8988T (cell line): ENCODE measurements at regions not wholly inside any gene's neighbourhood (a gene's known extent, or its start where the extent isn't known, plus 50 kb on each side); places are given as distances from the start of the nearest gene placed in this dataset.

Source experiments
- DNase-seq: peaks from one replicate; pipeline ENCODE4 v3.0.0; 2011

GRCh38 chr1:2936559-2937515 is 84.4 kb upstream of the ACTRT2 start:
- DNase-seq = no peak

GRCh38 chr1:2937805-2938204 is 83.5 kb upstream of the ACTRT2 start:
- DNase-seq = no peak

DNA sequence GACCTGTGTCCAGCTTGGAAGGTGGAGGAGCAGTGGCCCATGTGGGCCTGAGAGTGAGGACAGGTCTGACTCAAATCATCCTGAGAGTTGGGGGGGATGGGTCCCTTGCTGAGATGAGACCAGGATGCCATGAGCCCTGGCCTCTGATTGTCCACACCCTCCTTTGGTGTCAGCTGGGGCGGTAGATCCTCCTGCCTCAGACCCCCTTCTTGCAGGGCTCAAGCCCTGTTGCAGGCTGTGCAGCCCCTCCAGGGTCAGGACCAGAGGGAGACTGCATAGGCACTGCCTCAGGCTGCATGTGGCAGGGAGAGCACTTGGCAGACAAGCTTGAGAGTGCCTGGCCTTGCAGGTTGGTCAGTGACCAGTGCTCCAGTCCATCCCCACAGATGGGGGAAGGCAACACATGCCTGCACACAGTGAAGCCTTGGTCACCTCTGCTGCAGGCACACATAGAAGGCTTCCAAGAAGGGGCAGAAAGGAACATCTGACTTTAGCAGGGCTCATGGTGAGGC is 82.2 kb upstream of the ACTRT2 start:
- no peak for DNase-seq

GRCh38 chr1:2940178-2940577 is 81.1 kb upstream of the ACTRT2 start:
- DNase-seq = no peak

DNA sequence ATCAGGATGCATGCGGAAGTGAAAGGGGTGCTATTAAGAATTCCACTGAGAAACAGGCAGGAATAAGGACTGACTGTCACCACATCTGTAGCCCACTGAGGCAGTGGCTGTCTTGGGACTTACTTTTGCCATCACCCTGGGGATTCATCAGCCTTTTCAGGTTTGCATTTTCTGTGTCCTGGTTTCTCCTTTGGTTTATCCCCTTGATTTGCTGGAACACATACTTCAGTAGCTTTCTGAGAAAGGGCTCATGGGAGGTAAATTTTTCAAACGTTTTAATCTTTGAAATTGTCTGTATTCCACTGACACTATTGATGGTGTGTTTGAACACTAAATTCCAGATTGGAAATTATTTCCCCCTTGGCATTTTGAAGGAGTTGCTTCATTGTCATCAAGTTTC is 80.2 kb upstream of the ACTRT2 start:
- no peak for DNase-seq

DNA sequence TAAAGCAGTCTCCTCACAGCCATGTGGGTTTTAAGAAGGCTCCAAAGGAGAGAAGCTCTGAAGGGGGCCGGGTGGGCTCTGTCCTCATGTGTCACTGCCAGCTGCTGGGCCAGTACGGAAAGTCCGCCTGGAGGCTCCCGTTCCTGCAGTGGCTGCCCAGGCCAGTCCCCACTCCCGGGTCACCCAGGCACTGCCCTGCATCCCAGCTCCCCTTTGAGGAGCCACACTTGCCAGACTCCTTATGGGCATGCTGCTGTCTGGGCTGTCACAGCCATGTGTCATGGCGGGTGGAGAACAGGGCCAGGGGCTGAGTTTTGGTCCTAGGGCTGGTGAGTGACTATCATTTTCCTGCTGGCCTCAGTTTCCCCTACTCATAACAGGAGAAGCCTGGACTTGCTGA is 79.4 kb upstream of the ACTRT2 start:
- no peak for DNase-seq

GRCh38 chr1:2942410-2942809 is 78.9 kb upstream of the ACTRT2 start:
- DNase-seq = no peak

DNA sequence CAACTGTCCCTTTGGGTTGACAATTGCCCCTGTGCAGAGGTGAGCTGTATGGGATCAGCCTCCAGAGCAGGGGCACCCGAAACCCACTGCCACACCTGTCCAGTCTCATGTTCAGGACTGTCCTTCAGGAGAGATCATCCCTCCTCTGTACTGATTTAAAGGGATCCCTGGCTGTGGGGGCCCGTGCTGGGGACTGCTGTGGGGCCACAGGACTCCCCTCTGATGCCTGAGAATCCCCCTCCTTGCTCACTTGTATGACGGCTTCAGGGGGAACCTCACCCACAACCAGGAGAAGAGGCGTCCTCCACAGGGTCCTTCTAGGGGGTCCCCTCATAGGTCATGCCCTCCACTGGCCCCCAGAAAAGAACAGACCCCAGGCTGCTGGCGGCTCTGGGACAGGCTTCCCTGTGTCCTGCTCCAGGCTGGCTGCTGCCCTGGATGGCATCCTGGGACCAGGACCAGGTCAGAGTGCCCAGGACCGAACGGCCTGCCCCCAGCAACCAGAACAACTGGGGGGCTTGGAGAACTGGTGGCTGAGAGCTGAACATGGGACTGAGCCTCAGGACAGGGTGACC is 77.5 kb upstream of the ACTRT2 start:
- DNase-seq = no peak

DNA sequence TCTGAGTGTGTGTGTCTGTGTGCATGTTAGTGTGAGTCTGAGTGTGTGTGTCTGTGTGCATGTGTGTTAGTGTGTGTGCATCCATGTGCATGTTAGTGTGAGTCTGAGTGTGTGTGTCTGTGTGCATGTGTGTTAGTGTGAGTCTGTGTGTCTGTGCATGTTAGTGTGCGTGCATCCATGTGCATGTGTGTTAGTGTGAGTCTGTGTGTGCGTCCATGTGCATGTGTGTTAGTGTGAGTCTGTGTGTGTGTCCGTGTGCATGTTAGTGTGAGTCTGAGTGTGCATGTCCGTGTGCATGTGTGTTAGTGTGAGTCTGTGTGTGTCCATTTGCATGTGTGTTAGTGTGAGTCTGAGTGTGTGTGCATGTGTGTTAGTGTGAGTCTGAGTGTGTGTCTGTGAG is 76.6 kb upstream of the ACTRT2 start:
- DNase-seq = no peak

DNA sequence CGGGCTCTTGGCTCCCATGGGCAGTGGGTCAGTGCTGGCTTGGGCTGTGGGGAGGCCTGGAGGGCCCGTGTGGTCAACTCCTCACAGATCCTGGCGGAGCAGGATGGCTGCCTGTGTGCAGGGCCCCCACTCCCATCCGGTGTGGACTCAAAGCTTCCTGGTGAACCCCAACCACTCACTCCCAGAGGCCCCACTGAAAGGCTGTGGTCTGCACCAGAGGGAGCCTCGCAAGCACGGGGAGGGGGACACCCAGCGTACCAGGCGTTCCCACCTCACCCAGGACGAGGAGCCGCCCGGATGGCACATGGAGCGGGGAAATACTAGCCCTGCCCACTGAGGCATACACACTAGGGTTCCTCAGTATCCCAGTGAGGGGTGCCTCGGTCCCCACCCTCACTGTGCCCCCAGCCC is 75.4 kb upstream of the ACTRT2 start:
- no peak for DNase-seq

DNA sequence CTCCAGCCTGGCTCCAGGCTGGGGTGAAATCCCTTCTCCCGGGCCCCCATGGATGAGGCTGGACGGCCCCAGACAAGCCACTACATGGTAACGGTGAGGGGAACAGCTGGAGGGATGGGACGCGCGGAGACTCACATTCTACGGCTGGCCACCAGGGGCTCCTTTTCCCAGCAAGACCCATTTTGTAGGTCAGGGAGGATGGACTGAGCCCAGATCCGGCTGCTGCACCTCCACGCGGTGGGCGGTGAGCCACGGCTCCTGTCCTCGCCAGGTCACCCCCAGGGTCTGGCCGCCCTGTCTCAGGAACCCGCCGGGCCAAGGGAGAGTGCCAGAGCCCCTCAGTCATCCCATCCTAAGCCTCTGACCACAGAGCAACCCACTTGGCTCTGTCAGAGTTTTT is 75.0 kb upstream of the ACTRT2 start:
- peak; percentile 45 for DNase-seq

DNA sequence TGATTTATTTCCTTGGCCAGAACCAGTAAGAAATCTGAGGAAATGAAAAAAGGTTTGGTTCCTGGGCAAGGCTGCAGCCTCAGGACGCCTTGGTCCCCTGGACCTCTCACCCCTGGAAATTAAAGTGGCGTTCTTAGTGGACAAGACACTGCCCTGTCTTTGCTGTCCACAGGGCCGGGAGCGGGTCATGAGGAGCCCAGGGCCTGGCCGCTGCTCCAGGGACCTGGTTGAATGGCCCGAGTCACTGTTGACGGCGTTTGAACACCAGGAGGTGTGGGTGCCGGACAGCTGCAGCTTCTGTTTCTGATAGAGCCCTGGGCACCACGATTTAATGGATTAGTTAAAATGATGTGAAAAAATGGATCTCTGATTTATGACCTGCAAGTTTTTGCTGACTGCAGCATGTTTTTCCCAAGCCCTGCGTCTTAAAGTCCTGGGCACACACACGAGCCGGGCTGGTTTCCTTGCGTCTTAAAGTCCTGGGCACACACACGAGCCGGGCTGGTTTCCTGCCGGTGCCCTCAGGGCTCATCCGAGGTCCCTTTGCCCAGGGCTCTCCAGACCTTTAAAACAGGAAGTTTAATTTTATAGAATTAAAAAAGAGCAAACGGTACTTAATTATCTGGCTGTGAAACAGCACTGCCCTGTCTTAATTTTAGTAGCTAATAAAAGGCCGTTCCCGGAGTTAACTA is 74.1 kb upstream of the ACTRT2 start:
- DNase-seq = no peak

DNA sequence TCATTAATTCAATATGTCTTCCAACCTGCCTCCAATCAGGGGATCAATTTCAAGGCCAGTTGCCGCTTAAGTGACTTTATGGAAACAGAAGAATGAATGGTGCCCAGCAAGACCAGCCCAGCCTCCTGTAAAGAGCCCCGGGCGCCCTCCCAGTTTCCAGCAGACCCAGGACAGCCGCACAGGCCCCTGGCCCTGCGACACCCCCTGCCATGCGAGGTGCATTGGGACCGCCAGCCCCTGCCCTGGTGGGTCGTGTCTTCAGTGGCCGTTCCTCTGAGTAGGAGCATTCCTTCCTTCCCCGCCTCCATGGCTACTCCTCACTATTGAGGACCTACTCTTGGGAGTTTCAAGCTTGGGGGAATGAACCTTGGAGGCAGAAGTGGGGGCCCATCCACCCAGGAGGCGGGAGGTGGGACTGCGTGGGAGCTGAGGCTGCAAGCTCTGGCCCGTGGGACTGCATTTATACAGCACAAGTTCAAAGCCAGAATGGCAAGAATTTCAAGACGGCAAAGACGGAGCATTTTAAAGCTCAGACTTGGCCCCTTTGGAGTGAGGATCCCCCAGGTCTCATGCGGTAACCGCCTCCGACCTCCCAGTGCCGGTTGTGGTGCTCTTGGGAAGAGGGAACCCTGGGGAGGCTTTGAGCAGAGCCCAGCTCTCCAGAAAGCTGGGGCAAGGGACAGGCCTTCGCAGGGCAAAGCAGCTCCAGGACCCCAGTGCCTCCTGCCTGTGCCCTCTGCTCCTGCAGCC is 73.1 kb upstream of the ACTRT2 start:
- DNase-seq = no peak

- no peak for DNase-seq
Observed at GRCh38 chr1:2948751-2949680, 72.3 kb upstream of the ACTRT2 start.

GRCh38 chr1:2949966-2950925 is 71.0 kb upstream of the ACTRT2 start:
- no peak for DNase-seq

DNA sequence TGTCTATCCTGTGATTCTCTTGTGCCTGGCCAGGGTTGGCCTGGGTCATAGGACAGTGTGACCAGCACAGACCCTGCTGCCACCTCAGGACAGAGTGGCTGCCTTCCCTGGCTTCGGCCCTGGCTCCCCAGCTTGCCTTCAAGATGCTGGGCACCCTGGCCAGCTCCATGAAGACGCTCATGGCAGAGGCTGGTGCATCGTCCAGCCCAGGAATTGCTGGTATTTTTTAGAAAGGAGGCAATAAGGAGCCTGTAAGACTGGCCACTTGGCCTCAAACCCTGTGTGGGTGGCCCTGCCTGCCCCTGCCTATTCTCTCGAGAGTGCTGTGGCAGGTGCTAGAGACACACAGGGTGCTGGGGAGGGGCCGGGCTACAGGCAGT is 70.4 kb upstream of the ACTRT2 start:
- no peak for DNase-seq

DNA sequence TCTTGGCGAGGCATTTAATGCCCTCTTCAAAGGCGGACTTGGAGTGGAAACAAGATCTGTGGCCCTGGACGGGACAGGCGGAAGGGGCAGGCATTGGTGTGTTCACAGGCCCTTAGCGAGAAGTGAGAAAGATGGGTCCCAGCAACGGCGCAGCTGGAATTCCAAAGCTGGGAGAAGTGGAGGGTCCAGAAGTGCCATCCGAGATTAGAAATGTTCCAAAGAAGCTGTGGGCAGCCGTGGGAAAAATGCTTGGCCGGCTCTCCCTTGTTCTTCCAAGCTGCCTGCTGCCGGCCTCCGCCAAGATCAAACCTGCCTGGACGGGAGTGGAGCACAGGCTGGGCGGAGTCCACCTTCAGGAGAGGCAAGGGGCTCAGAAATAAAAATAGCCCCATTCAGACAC is 69.4 kb upstream of the ACTRT2 start:
- no peak for DNase-seq

DNA sequence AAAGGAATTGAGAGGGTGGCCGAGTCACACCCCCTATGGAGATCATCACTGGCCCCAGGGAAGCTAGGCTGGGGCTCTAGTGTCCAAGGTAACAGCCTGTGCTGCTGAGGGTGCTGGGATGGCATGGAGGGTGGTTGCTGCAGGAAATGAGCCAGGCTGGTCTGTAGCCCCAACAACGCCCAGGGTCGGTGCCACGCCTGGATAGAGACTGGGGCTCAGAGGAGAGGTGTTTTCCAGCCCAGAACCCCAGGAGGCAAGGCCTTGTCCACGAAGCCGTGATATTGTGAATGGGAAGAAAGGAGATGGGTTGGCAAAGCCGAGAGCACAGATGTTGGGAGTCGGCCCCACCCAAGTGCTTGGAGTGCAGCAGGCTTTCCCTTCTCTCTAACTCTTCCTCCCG is 68.9 kb upstream of the ACTRT2 start:
- DNase-seq = no peak

DNA sequence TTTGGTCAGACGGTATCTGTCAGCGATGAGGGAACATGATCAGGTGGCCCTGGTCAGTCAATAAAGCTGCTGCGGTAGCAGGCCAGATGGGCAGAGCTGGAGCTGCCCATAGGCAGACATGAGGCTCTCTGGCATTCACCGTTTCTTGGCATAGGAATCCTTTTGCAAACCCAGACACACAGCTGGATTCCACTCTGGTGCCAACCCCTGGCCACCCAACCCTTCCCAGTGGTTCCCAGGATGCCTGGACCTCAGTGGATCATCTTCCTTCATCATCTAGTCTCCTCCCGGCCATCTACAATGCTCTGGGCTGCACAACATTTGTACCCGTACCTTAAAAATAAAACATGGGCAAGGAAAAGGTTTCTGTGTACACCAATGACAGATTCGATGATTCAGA is 68.3 kb upstream of the ACTRT2 start:
- DNase-seq = no peak

- DNase-seq = no peak
Observed at GRCh38 chr1:2953688-2954285, 67.5 kb upstream of the ACTRT2 start.
